GM12878 (cell line): ENCODE measurements at regions not wholly inside any gene's neighbourhood (a gene's known extent, or its start where the extent isn't known, plus 50 kb on each side); places are given as distances from the start of the nearest gene placed in this dataset.

Source experiments
- ATAC-seq: fragments of 200-7000 bp; cut with Tn5 transposase; 3 replicates; pipeline ENCODE4 v1.9.1; 2020; ENCODE audit warnings: mild to moderate bottlenecking, moderate library complexity
- BruUV-seq: library from RNA; stranded (reverse); fragments of 400-500 nt; replicated peaks from 2 replicates; lab custom pipeline; 2021; lab: Mats Ljungman, UMichigan
- CTCF ChIA-PET: fragments of 300-600 bp; sonication (Branson Sonifier 250); formaldehyde crosslinking; extraction: SDS; loops from one replicate; lab custom pipeline; 2021; ENCODE audit warnings: inconsistent platforms; lab: Yijun Ruan, JAX
- POLR2A ChIA-PET: fragments of 350-600 bp; formaldehyde crosslinking; extraction: SDS; loops from one replicate; lab custom pipeline; 2021; ENCODE audit warnings: inconsistent platforms; lab: Charles Lee
- RAD21 ChIA-PET: fragments of 300-600 bp; sonication (Branson Sonifier 250); formaldehyde crosslinking; loops from one replicate; lab custom pipeline; 2023; ENCODE audit warnings: antibody characterized with exemption; ENCODE audit not compliant: unreplicated experiment; lab: Charles Lee
- SMC1A ChIA-PET: fragments of 300-600 bp; sonication (Branson Sonifier 250); formaldehyde crosslinking; loops from one replicate; lab custom pipeline; 2023; ENCODE audit not compliant: unreplicated experiment, uncharacterized antibody; lab: Charles Lee
- DNase-seq: peaks from one replicate; pipeline ENCODE4 v3.0.0-alpha.2; 2011; ENCODE audit warnings: low read depth, low spot score
- FAIRE-seq: peaks from 3 replicates; lab custom pipeline; 2011; peaks lifted over from hg19 to GRCh38; lab: Jason Lieb, UNC
- H2AFZ ChIP-seq: 2 replicates; pipeline ENCODE4 v1.6.0; 2011; ENCODE audit warnings: low read depth, low read length, control low read depth; ENCODE audit not compliant: control insufficient read depth
- H3K27ac ChIP-seq: 2 replicates; pipeline ENCODE4 v1.5.1; 2011; ENCODE audit warnings: control low read depth; ENCODE audit not compliant: control insufficient read depth, insufficient read depth
- H3K27me3 ChIP-seq, 2 experiments: replicated peaks in 1 of 2; 2 replicates each; pipeline versions ENCODE4 v1.6.0 to v1.6.1; 2011; ENCODE audit warnings: low read length in 1 of 2; ENCODE audit not compliant: control insufficient read depth in 2 of 2, insufficient read depth in 2 of 2
- H3K36me3 ChIP-seq, 2 experiments: 2 replicates each; pipeline ENCODE4 v1.5.1; 2011; ENCODE audit warnings: low read length in 1 of 2; ENCODE audit not compliant: control insufficient read depth in 2 of 2, insufficient read depth in 2 of 2
- H3K4me1 ChIP-seq: 2 replicates; pipeline ENCODE4 v1.6.1; 2011; ENCODE audit warnings: mild to moderate bottlenecking, low read length, moderate library complexity, mixed read lengths; ENCODE audit not compliant: control insufficient read depth, insufficient read depth
- H3K4me2 ChIP-seq: 2 replicates; pipeline ENCODE4 v1.6.0; 2011; ENCODE audit warnings: control low read depth; ENCODE audit not compliant: control insufficient read depth, insufficient read depth
- H3K4me3 ChIP-seq: fragments of 200-600 bp; sonication (generic); 2 replicates; pipeline ENCODE4 v1.5.1; 2016
- H3K79me2 ChIP-seq: 2 replicates; pipeline ENCODE4 v1.6.0; 2011; ENCODE audit warnings: low read length; ENCODE audit not compliant: control insufficient read depth, insufficient read depth
- H3K9ac ChIP-seq: 2 replicates; pipeline ENCODE4 v1.8.0; 2011; ENCODE audit warnings: low read length, control low read depth, mixed read lengths; ENCODE audit not compliant: control insufficient read depth, insufficient read depth
- H3K9me3 ChIP-seq: replicated peaks from 3 replicates; pipeline ENCODE4 v1.5.1; 2011; ENCODE audit warnings: mild to moderate bottlenecking, low read length; ENCODE audit not compliant: control insufficient read depth, insufficient read depth
- H4K20me1 ChIP-seq: 2 replicates; pipeline ENCODE4 v1.6.0; 2011; ENCODE audit not compliant: control insufficient read depth, insufficient read depth
- CHD2 ChIP-seq: IDR thresholded peaks from 2 replicates; pipeline ENCODE4 v1.6.1; 2011; ENCODE audit warnings: low read depth, low read length, improper control_type of control experiment, borderline replicate concordance
- WGBS: methylation state at CpG from one replicate; pipeline ENCODE4 v1.1.6; 2016; ENCODE audit warnings: low lambda C conversion rate; ENCODE audit not compliant: insufficient replicate concordance, insufficient coverage; ENCODE audit errors: missing lambda C conversion rate; 5-methylcytosine and 5-hydroxymethylcytosine counted together
- in situ Hi-C: fragments of 300-500 bp; cut with MboI; formaldehyde crosslinking; loops from 9 replicates; pipeline ENCODE4 v1.14.3; 2018; ENCODE audit warnings: mixed read lengths
- intact Hi-C: fragments of 100-400 bp; cut with micrococcal nuclease; formaldehyde crosslinking; loops from one replicate; pipeline ENCODE4 v1.14.2; 2022; ENCODE audit not compliant: unreplicated experiment
- TF ChIP-seq, protein P1 (sequence below): fragments of 450-650 bp; IDR thresholded peaks from 2 replicates; pipeline ENCODE4 v1.6.1; 2016; ENCODE audit warnings: mild to moderate bottlenecking, moderate library complexity, borderline replicate concordance

DNA sequence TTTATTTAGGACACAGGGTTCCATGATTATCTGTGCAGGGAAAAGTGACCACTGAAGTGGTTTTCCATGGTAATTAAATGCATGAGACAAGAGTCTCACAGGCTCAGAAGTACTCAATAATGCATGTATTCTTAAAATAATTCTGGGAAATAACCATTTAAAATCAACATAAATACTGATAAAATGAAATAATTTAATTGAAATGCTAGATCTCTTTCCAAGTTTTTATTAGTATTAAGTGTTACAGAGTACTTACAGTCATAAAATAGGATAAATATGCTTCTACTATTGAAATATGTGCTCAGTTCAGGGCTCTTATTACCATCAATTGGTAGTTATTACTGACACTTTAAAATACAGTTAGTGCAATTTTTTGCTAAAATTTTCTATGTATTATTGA lies 916.0 kb upstream of the GJE1 start (continued):
- TF ChIP-seq, protein P1, sequence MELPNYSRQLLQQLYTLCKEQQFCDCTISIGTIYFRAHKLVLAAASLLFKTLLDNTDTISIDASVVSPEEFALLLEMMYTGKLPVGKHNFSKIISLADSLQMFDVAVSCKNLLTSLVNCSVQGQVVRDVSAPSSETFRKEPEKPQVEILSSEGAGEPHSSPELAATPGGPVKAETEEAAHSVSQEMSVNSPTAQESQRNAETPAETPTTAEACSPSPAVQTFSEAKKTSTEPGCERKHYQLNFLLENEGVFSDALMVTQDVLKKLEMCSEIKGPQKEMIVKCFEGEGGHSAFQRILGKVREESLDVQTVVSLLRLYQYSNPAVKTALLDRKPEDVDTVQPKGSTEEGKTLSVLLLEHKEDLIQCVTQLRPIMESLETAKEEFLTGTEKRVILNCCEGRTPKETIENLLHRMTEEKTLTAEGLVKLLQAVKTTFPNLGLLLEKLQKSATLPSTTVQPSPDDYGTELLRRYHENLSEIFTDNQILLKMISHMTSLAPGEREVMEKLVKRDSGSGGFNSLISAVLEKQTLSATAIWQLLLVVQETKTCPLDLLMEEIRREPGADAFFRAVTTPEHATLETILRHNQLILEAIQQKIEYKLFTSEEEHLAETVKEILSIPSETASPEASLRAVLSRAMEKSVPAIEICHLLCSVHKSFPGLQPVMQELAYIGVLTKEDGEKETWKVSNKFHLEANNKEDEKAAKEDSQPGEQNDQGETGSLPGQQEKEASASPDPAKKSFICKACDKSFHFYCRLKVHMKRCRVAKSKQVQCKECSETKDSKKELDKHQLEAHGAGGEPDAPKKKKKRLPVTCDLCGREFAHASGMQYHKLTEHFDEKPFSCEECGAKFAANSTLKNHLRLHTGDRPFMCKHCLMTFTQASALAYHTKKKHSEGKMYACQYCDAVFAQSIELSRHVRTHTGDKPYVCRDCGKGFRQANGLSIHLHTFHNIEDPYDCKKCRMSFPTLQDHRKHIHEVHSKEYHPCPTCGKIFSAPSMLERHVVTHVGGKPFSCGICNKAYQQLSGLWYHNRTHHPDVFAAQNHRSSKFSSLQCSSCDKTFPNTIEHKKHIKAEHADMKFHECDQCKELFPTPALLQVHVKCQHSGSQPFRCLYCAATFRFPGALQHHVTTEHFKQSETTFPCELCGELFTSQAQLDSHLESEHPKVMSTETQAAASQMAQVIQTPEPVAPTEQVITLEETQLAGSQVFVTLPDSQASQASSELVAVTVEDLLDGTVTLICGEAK: no peak

DNA sequence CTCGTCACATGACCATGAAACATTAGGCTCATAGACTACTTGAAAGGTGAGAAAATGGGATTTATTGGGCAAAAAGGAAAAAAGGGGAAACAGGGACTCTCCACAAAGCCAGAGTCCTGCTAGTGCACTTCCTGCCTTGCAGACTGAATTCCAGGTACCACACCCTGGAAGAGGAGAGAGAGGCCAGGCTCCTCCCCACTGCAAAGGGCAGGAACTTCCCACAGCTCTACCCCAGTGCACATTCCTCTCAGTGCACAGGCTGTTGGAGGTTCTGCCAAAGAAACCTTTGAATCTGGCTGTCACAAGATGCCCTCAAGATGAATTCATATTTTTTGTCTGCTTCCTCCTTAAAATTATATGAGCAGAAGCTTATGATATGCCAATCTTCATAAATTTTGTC lies 920.4 kb upstream of the GJE1 start:
- CTCF ChIA-PET: no interaction called here
- Histone ChIP-seq H3K4me2 (no peak overlapping the region), H2AFZ (no peak overlapping the region), H3K36me3 (no peaks in the 10 kb centered on the region), H3K27me3 (no peaks in the 10 kb centered on the region), H4K20me1 (no peaks in the 10 kb centered on the region), H3K4me3 (no peak overlapping the region), H3K4me1 (no peaks in the 10 kb centered on the region), H3K9ac (no peak overlapping the region), H3K9me3 (no peaks in the 10 kb centered on the region), H3K27ac (no peak overlapping the region), H3K79me2 (no peaks in the 10 kb centered on the region)
- SMC1A ChIA-PET: no interaction called here
- no TSS peak for BruUV-seq
- no peak for FAIRE-seq
- intact Hi-C loops (no loop called here), in situ Hi-C loops (no loop called here)
- POLR2A ChIA-PET: no interaction called here
- no peak for TF ChIP-seq CHD2
- RAD21 ChIA-PET: no interaction called here
- WGBS: 0% methylated on average over 1 of the region's 1 CpG
- no peak for ATAC-seq
- no peak for DNase-seq
